ENCODE measurements at regions not wholly inside any gene's neighbourhood (a gene's known extent, or its start where the extent isn't known, plus 50 kb on each side); places are given as distances from the start of the nearest gene placed in this dataset.

DNA sequence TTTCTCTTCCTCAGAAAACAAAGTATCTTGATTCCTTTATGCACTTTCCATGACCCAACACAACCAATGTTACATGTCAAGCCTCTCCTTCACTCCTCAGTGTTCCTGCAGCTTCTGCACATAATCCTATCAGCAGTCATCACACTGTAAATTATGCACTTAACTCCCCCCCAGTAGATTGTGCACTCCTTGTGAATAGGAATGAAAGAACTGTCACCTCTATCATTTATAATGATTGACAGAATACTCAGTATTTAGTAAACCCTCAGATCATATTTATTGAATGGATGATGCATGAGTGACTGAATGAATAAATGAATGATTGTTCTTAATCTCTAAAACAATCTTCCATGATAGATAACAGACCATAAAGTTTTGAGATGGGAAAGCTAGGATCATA lies 253.3 kb downstream of the HS3ST1 start:
- TF ChIP-seq, protein P1, sequence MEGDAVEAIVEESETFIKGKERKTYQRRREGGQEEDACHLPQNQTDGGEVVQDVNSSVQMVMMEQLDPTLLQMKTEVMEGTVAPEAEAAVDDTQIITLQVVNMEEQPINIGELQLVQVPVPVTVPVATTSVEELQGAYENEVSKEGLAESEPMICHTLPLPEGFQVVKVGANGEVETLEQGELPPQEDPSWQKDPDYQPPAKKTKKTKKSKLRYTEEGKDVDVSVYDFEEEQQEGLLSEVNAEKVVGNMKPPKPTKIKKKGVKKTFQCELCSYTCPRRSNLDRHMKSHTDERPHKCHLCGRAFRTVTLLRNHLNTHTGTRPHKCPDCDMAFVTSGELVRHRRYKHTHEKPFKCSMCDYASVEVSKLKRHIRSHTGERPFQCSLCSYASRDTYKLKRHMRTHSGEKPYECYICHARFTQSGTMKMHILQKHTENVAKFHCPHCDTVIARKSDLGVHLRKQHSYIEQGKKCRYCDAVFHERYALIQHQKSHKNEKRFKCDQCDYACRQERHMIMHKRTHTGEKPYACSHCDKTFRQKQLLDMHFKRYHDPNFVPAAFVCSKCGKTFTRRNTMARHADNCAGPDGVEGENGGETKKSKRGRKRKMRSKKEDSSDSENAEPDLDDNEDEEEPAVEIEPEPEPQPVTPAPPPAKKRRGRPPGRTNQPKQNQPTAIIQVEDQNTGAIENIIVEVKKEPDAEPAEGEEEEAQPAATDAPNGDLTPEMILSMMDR (conservative IDR thresholded peaks at IDR 0.05; ENCODE audit: low read length): no peak
- no peak for TF ChIP-seq EZH2phosphoT487 (IDR thresholded peaks at IDR 0.05; ENCODE audit: borderline replicate concordance)

Data from Loucy (cell line).